H9 (cell line): ENCODE measurements at regions not wholly inside any gene's neighbourhood (a gene's known extent, or its start where the extent isn't known, plus 50 kb on each side); places are given as distances from the start of the nearest gene placed in this dataset.

Experiments
- DNase-seq: peaks from one replicate; pipeline ENCODE4 v3.0.0-alpha.2; 2017
- H2AFZ ChIP-seq: one replicate; pipeline ENCODE4 v1.6.1; 2013; ENCODE audit warnings: mild to moderate bottlenecking, low read length, control low read depth, moderate library complexity
- H2AK5ac ChIP-seq: 2 replicates; pipeline ENCODE4 v1.6.1; 2013; ENCODE audit warnings: low read length, control low read depth, mixed read lengths; ENCODE audit not compliant: insufficient read length
- H2BK120ac ChIP-seq: one replicate; pipeline ENCODE4 v1.6.1; 2013; ENCODE audit warnings: low read depth, mild to moderate bottlenecking, low read length, control low read depth, inconsistent platforms; ENCODE audit not compliant: poor library complexity, severe bottlenecking
- H2BK12ac ChIP-seq: 2 replicates; pipeline ENCODE4 v1.6.1; 2013; ENCODE audit warnings: low read length, control low read depth, mixed read lengths, low read depth; ENCODE audit not compliant: insufficient read length
- H2BK15ac ChIP-seq: 2 replicates; pipeline ENCODE4 v1.6.1; 2013; ENCODE audit warnings: low read depth, low read length, control low read depth
- H2BK20ac ChIP-seq: one replicate; pipeline ENCODE4 v1.6.1; 2013; ENCODE audit warnings: low read depth, mild to moderate bottlenecking, low read length, control low read depth, inconsistent platforms; ENCODE audit not compliant: poor library complexity, severe bottlenecking
- H2BK5ac ChIP-seq: 2 replicates; pipeline ENCODE4 v1.6.1; 2013; ENCODE audit warnings: low read length, control low read depth, mixed read lengths; ENCODE audit not compliant: insufficient read length
- H3K14ac ChIP-seq: 2 replicates; pipeline ENCODE4 v1.6.1; 2013; ENCODE audit warnings: low read length, control low read depth; ENCODE audit not compliant: insufficient read depth
- H3K18ac ChIP-seq: 2 replicates; pipeline ENCODE4 v1.6.1; 2013; ENCODE audit warnings: low read depth, mild to moderate bottlenecking, mixed read lengths, low read length, control low read depth; ENCODE audit not compliant: insufficient read length
- H3K23ac ChIP-seq: 2 replicates; pipeline ENCODE4 v1.6.1; 2013; ENCODE audit warnings: low read length, control low read depth, mixed read lengths, low read depth; ENCODE audit not compliant: insufficient read length
- H3K23me2 ChIP-seq: 2 replicates; pipeline ENCODE4 v1.6.1; 2013; ENCODE audit warnings: low read depth, mild to moderate bottlenecking, mixed read lengths, low read length, control low read depth; ENCODE audit not compliant: insufficient read length, poor library complexity, severe bottlenecking
- H3K27ac ChIP-seq: 2 replicates; pipeline ENCODE4 v1.5.1; 2013; ENCODE audit warnings: low read length, control low read depth, mixed read lengths, low read depth; ENCODE audit not compliant: insufficient read length
- H3K27me3 ChIP-seq: 2 replicates; pipeline ENCODE4 v1.6.1; 2013; ENCODE audit warnings: low read length, control low read depth, inconsistent platforms; ENCODE audit not compliant: insufficient read depth
- H3K4ac ChIP-seq: 2 replicates; pipeline ENCODE4 v1.6.1; 2013; ENCODE audit warnings: low read depth, mild to moderate bottlenecking, control low read depth, inconsistent platforms, low read length, moderate library complexity
- H3K4me1 ChIP-seq: 2 replicates; pipeline ENCODE4 v1.6.1; 2013; ENCODE audit warnings: low read length, control low read depth, inconsistent platforms; ENCODE audit not compliant: insufficient read depth
- H3K4me2 ChIP-seq: 2 replicates; pipeline ENCODE4 v1.6.1; 2013; ENCODE audit warnings: low read length, control low read depth, mixed read lengths; ENCODE audit not compliant: insufficient read length, insufficient read depth
- H3K56ac ChIP-seq: 2 replicates; pipeline ENCODE4 v1.6.1; 2013; ENCODE audit warnings: low read depth, mild to moderate bottlenecking, mixed read lengths, low read length, control low read depth; ENCODE audit not compliant: insufficient read length
- H3K79me1 ChIP-seq: 2 replicates; pipeline ENCODE4 v1.6.1; 2013; ENCODE audit warnings: low read depth, mild to moderate bottlenecking, moderate library complexity, low read length, control low read depth, inconsistent platforms; ENCODE audit not compliant: insufficient read depth, poor library complexity, severe bottlenecking
- H3K79me2 ChIP-seq: 2 replicates; pipeline ENCODE4 v1.6.1; 2013; ENCODE audit warnings: low read length, control low read depth, inconsistent platforms; ENCODE audit not compliant: insufficient read depth
- H3K9ac ChIP-seq: 2 replicates; pipeline ENCODE4 v1.6.1; 2013; ENCODE audit warnings: low read length, control low read depth, mixed read lengths; ENCODE audit not compliant: insufficient read length; ENCODE audit errors: extremely low read depth
- H3K9me3 ChIP-seq: one replicate; pipeline ENCODE4 v1.6.1; 2013; ENCODE audit warnings: low read depth, low read length, inconsistent platforms; ENCODE audit not compliant: control insufficient read depth
- H3T11ph ChIP-seq: one replicate; pipeline ENCODE4 v1.6.1; 2013; ENCODE audit warnings: mild to moderate bottlenecking, low read length, control low read depth, inconsistent platforms
- H4K20me1 ChIP-seq: one replicate; pipeline ENCODE4 v1.6.1; 2013; ENCODE audit not compliant: control insufficient read depth, insufficient read length, insufficient read depth
- H4K5ac ChIP-seq: 2 replicates; pipeline ENCODE4 v1.6.1; 2013; ENCODE audit warnings: low read depth, mild to moderate bottlenecking, mixed read lengths, low read length, control low read depth; ENCODE audit not compliant: insufficient read length
- H4K8ac ChIP-seq: replicated peaks from 2 replicates; pipeline ENCODE4 v1.6.1; 2013; ENCODE audit warnings: low read length, control low read depth, mixed read lengths, low read depth; ENCODE audit not compliant: insufficient read length
- H4K91ac ChIP-seq: 2 replicates; pipeline ENCODE4 v1.6.1; 2013; ENCODE audit warnings: low read depth, mild to moderate bottlenecking, moderate library complexity, mixed read lengths, low read length, control low read depth; ENCODE audit not compliant: insufficient read length
- H3K27ac Mint-ChIP-seq, 3 experiments: 2 replicates in 2 of 3; 3 replicates in 1 of 3; pipeline ENCODE4 v1.8.0; 2020 to 2021; ENCODE audit warnings: mixed read lengths in 3 of 3, mild to moderate bottlenecking in 1 of 3, moderate library complexity in 1 of 3
- H3K27me3 Mint-ChIP-seq: 2 replicates; pipeline ENCODE4 v1.8.0; 2021; ENCODE audit warnings: low read depth, mild to moderate bottlenecking, moderate library complexity, mixed read lengths
- H3K36me3 Mint-ChIP-seq, 3 experiments: 2 replicates in 2 of 3; 3 replicates in 1 of 3; pipeline ENCODE4 v1.8.0; 2020 to 2021; ENCODE audit warnings: low read depth in 3 of 3, mixed read lengths in 3 of 3; ENCODE audit not compliant: insufficient read depth in 1 of 3
- H3K4me1 Mint-ChIP-seq, 2 experiments: 2 replicates each; pipeline ENCODE4 v1.8.0; 2020; ENCODE audit warnings: mixed read lengths in 2 of 2
- H3K4me3 Mint-ChIP-seq, 2 experiments: 2 replicates in 1 of 2; 3 replicates in 1 of 2; pipeline ENCODE4 v1.8.0; 2020 to 2021; ENCODE audit warnings: mild to moderate bottlenecking in 2 of 2, mixed read lengths in 2 of 2, moderate library complexity in 1 of 2
- H3K9me3 Mint-ChIP-seq, 2 experiments: 2 replicates in 1 of 2; 3 replicates in 1 of 2; pipeline ENCODE4 v1.8.0; 2020; ENCODE audit warnings: mild to moderate bottlenecking in 2 of 2, mixed read lengths in 2 of 2, moderate library complexity in 1 of 2
- CTCF ChIP-seq: fragments of 200-600 bp; sonication (generic); conservative IDR thresholded peaks from 3 replicates; pipeline ENCODE4 v1.8.0; 2021; ENCODE audit warnings: antibody characterized with exemption, mild to moderate bottlenecking
- WGBS: extraction: QIAGEN DNeasy Blood & Tissue Kit; methylation state at CpG from one replicate; pipeline ENCODE4 v1.1.7; 2013; ENCODE audit warnings: missing lambda C conversion rate, low lambda C conversion rate, mixed read lengths; ENCODE audit not compliant: insufficient read length; ENCODE audit errors: extremely low coverage; 5-methylcytosine and 5-hydroxymethylcytosine counted together

DNA sequence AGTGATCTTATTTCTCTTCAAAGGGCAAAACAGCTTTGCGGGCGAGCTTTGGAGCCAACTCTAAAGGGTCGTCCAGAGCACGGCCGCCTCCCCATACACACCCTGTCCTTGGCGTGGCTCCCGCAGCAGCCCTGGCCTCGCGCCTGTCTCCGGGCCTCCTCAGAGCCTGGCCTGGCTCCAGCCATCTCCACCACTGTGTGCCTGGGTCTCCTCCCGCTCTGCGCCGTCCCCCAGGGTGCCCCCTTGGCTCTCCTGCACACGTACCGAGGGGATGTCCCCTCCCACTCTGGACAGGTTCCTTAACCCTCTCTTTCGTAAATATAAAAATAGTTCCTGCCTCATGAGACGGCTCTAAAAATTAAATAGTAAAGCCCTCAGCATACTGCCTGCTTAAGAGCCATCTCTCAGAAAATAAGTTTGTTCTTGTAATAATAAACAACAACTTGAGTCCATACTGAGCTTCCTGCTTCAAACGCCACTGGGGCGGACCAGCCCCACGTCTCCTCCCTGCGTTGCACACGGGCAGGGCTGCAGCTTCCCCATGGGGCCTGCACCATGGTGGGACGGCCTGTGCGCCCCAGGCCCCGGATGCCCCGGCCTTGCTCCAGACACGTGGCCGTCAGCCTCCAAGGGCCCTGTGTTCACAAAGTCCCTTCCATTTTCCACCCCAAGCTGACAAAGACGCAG lies 226.2 kb downstream of the TTLL2 start:
- H3K18ac ChIP-seq: no peak overlapping the region
- H3K56ac ChIP-seq: no peak overlapping the region
- no peak for TF ChIP-seq CTCF
- no peaks in the 10 kb centered on the region for H3K4me1 ChIP-seq
- H4K8ac ChIP-seq: no peak overlapping the region
- H3K27me3 ChIP-seq: no peaks in the 10 kb centered on the region
- peaks cover 3% of the 10 kb centered on the region for H4K20me1 ChIP-seq
- H3K4me2 ChIP-seq: no peak overlapping the region
- Mint-ChIP-seq H3K36me3 (no peaks in the 10 kb centered on the region; a peak in 1 of 7 replicates), H3K4me1 (peaks cover 3 to 7% of the 10 kb centered on the region in 2 experiments), H3K4me3 (no peak overlapping the region), H3K27me3 (peaks cover 7% of the 10 kb centered on the region), H3K9me3 (peaks cover 2 to 6% of the 10 kb centered on the region in 2 experiments; a peak in 4 of 5 replicates), H3K27ac (no peak overlapping the region)
- no peak overlapping the region for H2BK120ac ChIP-seq
- no peak overlapping the region; the same call in 1 of the 2 replicates for H2BK15ac ChIP-seq
- no peak overlapping the region for H3K14ac ChIP-seq
- no peak overlapping the region for H3K4ac ChIP-seq
- H3T11ph ChIP-seq: no peak overlapping the region
- no peaks in the 10 kb centered on the region for H3K9me3 ChIP-seq
- H2BK12ac ChIP-seq: no peak overlapping the region
- H3K79me2 ChIP-seq: no peaks in the 10 kb centered on the region; the same call in 1 of the 2 replicates
- no peak overlapping the region for H2BK20ac ChIP-seq
- no peak for DNase-seq
- H3K23me2 ChIP-seq: no peaks in the 10 kb centered on the region
- H4K91ac ChIP-seq: no peak overlapping the region
- no peak overlapping the region for H4K5ac ChIP-seq
- H3K27ac ChIP-seq: no peak overlapping the region
- H2AK5ac ChIP-seq: no peak overlapping the region
- no CpG with 5 or more reads among the region's 29 CpGs for WGBS
- no peak overlapping the region for H2BK5ac ChIP-seq
- H3K9ac ChIP-seq: no peak overlapping the region
- H3K23ac ChIP-seq: no peak overlapping the region
- H3K79me1 ChIP-seq: no peaks in the 10 kb centered on the region
- H2AFZ ChIP-seq: no peak overlapping the region
